Endodermal cell (in vitro differentiated cells): ENCODE measurements at regions not wholly inside any gene's neighbourhood (a gene's known extent, or its start where the extent isn't known, plus 50 kb on each side); places are given as distances from the start of the nearest gene placed in this dataset.

ENCODE experiments used
- DNase-seq: peaks from one replicate; pipeline ENCODE4 v3.0.0-alpha.2; 2017
- H3K27ac ChIP-seq: 2 replicates; pipeline ENCODE4 v1.5.1; 2013; ENCODE audit warnings: mild to moderate bottlenecking, low read depth, low read length, moderate library complexity
- H3K27me3 ChIP-seq: 2 replicates; pipeline ENCODE4 v1.6.1; 2013; ENCODE audit warnings: mild to moderate bottlenecking, low read length, moderate library complexity; ENCODE audit not compliant: insufficient read depth, control insufficient read depth, poor library complexity, severe bottlenecking
- H3K36me3 ChIP-seq: 2 replicates; pipeline ENCODE4 v1.7.0; 2013; ENCODE audit warnings: mild to moderate bottlenecking, low read length, moderate library complexity; ENCODE audit not compliant: control insufficient read depth, insufficient read depth
- H3K4me1 ChIP-seq: one replicate; pipeline ENCODE4 v1.7.0; 2013; ENCODE audit warnings: low read length; ENCODE audit not compliant: control insufficient read depth, insufficient read depth
- H3K4me3 ChIP-seq: 2 replicates; pipeline ENCODE4 v1.5.1; 2013; ENCODE audit warnings: mild to moderate bottlenecking, low read length, moderate library complexity
- H3K9ac ChIP-seq: 2 replicates; pipeline ENCODE4 v1.6.1; 2013; ENCODE audit warnings: mild to moderate bottlenecking, low read length, moderate library complexity; ENCODE audit not compliant: poor library complexity, severe bottlenecking; ENCODE audit errors: extremely low read depth
- H3K9me3 ChIP-seq: 2 replicates; pipeline ENCODE4 v1.6.1; 2013; ENCODE audit warnings: mild to moderate bottlenecking, low read length, moderate library complexity; ENCODE audit not compliant: control insufficient read depth
- H3K27ac Mint-ChIP-seq: 2 replicates; pipeline ENCODE4 v1.8.0; 2020; ENCODE audit warnings: mixed read lengths
- H3K27me3 Mint-ChIP-seq: 2 replicates; pipeline ENCODE4 v1.8.0; 2021; ENCODE audit warnings: mild to moderate bottlenecking, mixed read lengths; ENCODE audit not compliant: insufficient read depth
- H3K36me3 Mint-ChIP-seq: 2 replicates; pipeline ENCODE4 v1.8.0; 2020; ENCODE audit warnings: low read depth, mixed read lengths
- H3K4me1 Mint-ChIP-seq: 2 replicates; pipeline ENCODE4 v1.8.0; 2020; ENCODE audit warnings: mixed read lengths
- H3K4me3 Mint-ChIP-seq: 2 replicates; pipeline ENCODE4 v1.8.0; 2020; ENCODE audit warnings: mild to moderate bottlenecking, moderate library complexity, mixed read lengths
- H3K9me3 Mint-ChIP-seq: 2 replicates; pipeline ENCODE4 v1.8.0; 2020; ENCODE audit warnings: mild to moderate bottlenecking, mixed read lengths
- CTCF ChIP-seq: fragments of 200-600 bp; sonication (generic); conservative IDR thresholded peaks from 2 replicates; pipeline ENCODE4 v1.5.0; 2021; ENCODE audit warnings: antibody characterized with exemption, mild to moderate bottlenecking
- WGBS, 2 experiments: methylation state at CpG; one replicate each; pipeline versions ENCODE4 v1.1.5 to v1.1.7; 2013; ENCODE audit warnings: missing lambda C conversion rate in 2 of 2, mixed read lengths in 1 of 2; ENCODE audit not compliant: insufficient coverage in 1 of 2, insufficient read length in 1 of 2; 5-methylcytosine and 5-hydroxymethylcytosine counted together

GRCh38 chr9:117492476-117492875 is 77.6 kb upstream of the ASTN2 start:
- peaks cover 12% of the 10 kb centered on the region for H3K9me3 Mint-ChIP-seq
- no peak for TF ChIP-seq CTCF
- no peak for DNase-seq
- no peak overlapping the region for H3K4me3 ChIP-seq
- 70 to 75% methylated on average over 2 to 3 of the region's 3 CpGs for WGBS, 2 experiments
- no peak overlapping the region for H3K9ac ChIP-seq
- no peak overlapping the region for H3K4me3 Mint-ChIP-seq
- no peak overlapping the region for H3K27ac ChIP-seq
- H3K27me3 ChIP-seq = no peaks in the 10 kb centered on the region
- no peaks in the 10 kb centered on the region for H3K36me3 Mint-ChIP-seq
- H3K27ac Mint-ChIP-seq = no peak overlapping the region
- peaks cover 17% of the 10 kb centered on the region for H3K9me3 ChIP-seq
- peaks cover 7% of the 10 kb centered on the region for H3K27me3 Mint-ChIP-seq
- H3K4me1 Mint-ChIP-seq = peaks cover 49% of the 10 kb centered on the region
- no peaks in the 10 kb centered on the region for H3K36me3 ChIP-seq
- peaks cover 9% of the 10 kb centered on the region for H3K4me1 ChIP-seq

- 63 to 74% methylated on average over 4 of the region's 4 CpGs for WGBS, 2 experiments
- H3K4me1 ChIP-seq = peaks cover 9% of the 10 kb centered on the region
- DNase-seq = no peak
- H3K27ac ChIP-seq = no peak overlapping the region
- peak overlapping the region; percentile 70 for H3K4me3 ChIP-seq
- Mint-ChIP-seq H3K4me3 (peak overlapping the region; percentile 21), H3K27me3 (peaks cover 10% of the 10 kb centered on the region), H3K9me3 (peaks cover 4% of the 10 kb centered on the region), H3K27ac (no peak overlapping the region), H3K4me1 (peaks cover 49% of the 10 kb centered on the region), H3K36me3 (no peaks in the 10 kb centered on the region)
- peaks cover 8% of the 10 kb centered on the region for H3K9me3 ChIP-seq
- no peak overlapping the region for H3K9ac ChIP-seq
- no peak for TF ChIP-seq CTCF
- H3K36me3 ChIP-seq = no peaks in the 10 kb centered on the region
- H3K27me3 ChIP-seq = no peaks in the 10 kb centered on the region
Observed at GRCh38 chr9:117491491-117491890, 76.6 kb upstream of the ASTN2 start.

- H3K4me1 ChIP-seq = peaks cover 9% of the 10 kb centered on the region
- H3K9ac ChIP-seq = no peak overlapping the region
- Mint-ChIP-seq H3K27ac (no peak overlapping the region), H3K9me3 (no peaks in the 10 kb centered on the region), H3K4me3 (no peak overlapping the region), H3K4me1 (peaks cover 52% of the 10 kb centered on the region), H3K27me3 (peaks cover 12% of the 10 kb centered on the region), H3K36me3 (no peaks in the 10 kb centered on the region)
- H3K27ac ChIP-seq = no peak overlapping the region
- DNase-seq = no peak
- H3K4me3 ChIP-seq = no peak overlapping the region
- H3K9me3 ChIP-seq = no peaks in the 10 kb centered on the region
- no peaks in the 10 kb centered on the region for H3K36me3 ChIP-seq
- no peaks in the 10 kb centered on the region for H3K27me3 ChIP-seq
- TF ChIP-seq CTCF = no peak
Observed at GRCh38 chr9:117490199-117490598, 75.3 kb upstream of the ASTN2 start.
